Colonic mucosa (tissue), 4 donors: ENCODE measurements at regions not wholly inside any gene's neighbourhood (a gene's known extent, or its start where the extent isn't known, plus 50 kb on each side); places are given as distances from the start of the nearest gene placed in this dataset.
"Not testable (repeated sequence)": the region's sequence is repeated elsewhere in the genome, so short reads cannot be mapped to it uniquely, and the experiment has no call there.

Experiments
- DNase-seq: peaks from one replicate; pipeline ENCODE4 v3.0.0-alpha.2; 2020
- H3K27ac ChIP-seq: fragments of 200-600 bp; one replicate; pipeline ENCODE4 v1.8.0; 2021
- H3K27me3 ChIP-seq: fragments of 200-600 bp; one replicate; pipeline ENCODE4 v1.8.0; 2021
- H3K36me3 ChIP-seq: fragments of 200-600 bp; one replicate; pipeline ENCODE4 v1.8.0; 2021
- H3K4me1 ChIP-seq: fragments of 200-600 bp; one replicate; pipeline ENCODE4 v1.8.0; 2021; ENCODE audit warnings: mild to moderate bottlenecking
- H3K4me3 ChIP-seq: fragments of 200-600 bp; one replicate; pipeline ENCODE4 v1.8.0; 2021
- H3K9ac ChIP-seq, 2 donors: one replicate each; pipeline ENCODE4 v1.7.0; 2013; ENCODE audit warnings: control low read depth in 2 of 2, low read depth in 2 of 2, low read length in 2 of 2
- H3K9me3 ChIP-seq: fragments of 200-600 bp; one replicate; pipeline ENCODE4 v1.8.0; 2021
- intact Hi-C: fragments of 100-400 bp; cut with DNase I; formaldehyde crosslinking; loops from one replicate; pipeline ENCODE4 v1.14.1; 2022
- TF ChIP-seq, protein P1 (sequence below): fragments of 200-600 bp; IDR thresholded peaks from one replicate; pipeline ENCODE4 v1.8.0; 2022; ENCODE audit warnings: antibody characterized with exemption, mild to moderate bottlenecking
- donor health status: healthy.
- donor health status: DM: no; HTN: no; CAD: no.
- donor health status: DM: no; HTN: no; CAD: no.

DNA sequence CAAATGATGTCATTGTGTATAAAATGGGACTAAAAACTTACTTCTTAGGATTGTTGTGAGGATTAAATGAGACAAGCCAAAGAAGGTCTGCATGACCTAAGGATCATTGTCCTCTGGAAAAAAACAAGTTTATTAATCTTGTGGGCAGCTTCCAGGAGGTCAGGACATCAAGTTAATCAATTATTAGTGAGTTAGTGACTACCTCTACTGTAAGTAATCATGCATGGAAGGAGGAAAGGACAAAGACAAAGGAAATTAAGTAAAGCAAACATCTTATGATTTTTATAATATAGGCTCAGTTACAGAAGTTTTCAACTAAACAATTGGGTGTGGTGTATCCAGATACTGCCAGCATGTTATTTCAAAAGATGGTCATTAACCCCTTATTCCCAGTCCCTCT is 129.3 kb upstream of the TUT7 start:
- TF ChIP-seq, protein P1, sequence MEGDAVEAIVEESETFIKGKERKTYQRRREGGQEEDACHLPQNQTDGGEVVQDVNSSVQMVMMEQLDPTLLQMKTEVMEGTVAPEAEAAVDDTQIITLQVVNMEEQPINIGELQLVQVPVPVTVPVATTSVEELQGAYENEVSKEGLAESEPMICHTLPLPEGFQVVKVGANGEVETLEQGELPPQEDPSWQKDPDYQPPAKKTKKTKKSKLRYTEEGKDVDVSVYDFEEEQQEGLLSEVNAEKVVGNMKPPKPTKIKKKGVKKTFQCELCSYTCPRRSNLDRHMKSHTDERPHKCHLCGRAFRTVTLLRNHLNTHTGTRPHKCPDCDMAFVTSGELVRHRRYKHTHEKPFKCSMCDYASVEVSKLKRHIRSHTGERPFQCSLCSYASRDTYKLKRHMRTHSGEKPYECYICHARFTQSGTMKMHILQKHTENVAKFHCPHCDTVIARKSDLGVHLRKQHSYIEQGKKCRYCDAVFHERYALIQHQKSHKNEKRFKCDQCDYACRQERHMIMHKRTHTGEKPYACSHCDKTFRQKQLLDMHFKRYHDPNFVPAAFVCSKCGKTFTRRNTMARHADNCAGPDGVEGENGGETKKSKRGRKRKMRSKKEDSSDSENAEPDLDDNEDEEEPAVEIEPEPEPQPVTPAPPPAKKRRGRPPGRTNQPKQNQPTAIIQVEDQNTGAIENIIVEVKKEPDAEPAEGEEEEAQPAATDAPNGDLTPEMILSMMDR = no peak

DNA sequence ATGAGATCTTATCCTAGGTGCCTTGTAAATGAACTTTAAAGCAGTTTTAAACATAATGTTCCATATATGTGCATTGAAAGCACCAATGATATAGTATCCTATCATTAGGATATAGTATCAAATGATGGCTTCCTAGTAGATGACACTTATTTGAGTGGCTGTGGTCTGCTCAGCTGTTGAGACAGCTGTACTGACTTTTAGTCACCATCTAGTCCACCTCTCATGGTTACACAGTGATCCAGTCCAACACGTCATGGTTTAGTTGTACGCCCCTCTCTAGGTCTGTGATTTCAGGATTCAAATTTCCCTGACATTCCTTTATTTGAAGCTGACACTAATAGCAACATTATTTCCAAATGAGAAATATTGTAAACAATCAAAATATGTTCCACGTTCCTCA is 127.3 kb upstream of the TUT7 start:
- DNase-seq = no peak
- intact Hi-C loops = no loop called here
- TF ChIP-seq, protein P1 = no peak

More for the DNA sequence above, 129.3 kb upstream of the TUT7 start:
- Histone ChIP-seq H3K36me3 (no peaks in the 10 kb centered on the region), H3K27ac (no peak overlapping the region), H3K9ac (no peak overlapping the region), H3K27me3 (no peaks in the 10 kb centered on the region), H3K4me1 (no peaks in the 10 kb centered on the region), H3K4me3 (no peak overlapping the region), H3K9me3 (no peaks in the 10 kb centered on the region)
- intact Hi-C loops = no loop called here
- DNase-seq = no peak

DNA sequence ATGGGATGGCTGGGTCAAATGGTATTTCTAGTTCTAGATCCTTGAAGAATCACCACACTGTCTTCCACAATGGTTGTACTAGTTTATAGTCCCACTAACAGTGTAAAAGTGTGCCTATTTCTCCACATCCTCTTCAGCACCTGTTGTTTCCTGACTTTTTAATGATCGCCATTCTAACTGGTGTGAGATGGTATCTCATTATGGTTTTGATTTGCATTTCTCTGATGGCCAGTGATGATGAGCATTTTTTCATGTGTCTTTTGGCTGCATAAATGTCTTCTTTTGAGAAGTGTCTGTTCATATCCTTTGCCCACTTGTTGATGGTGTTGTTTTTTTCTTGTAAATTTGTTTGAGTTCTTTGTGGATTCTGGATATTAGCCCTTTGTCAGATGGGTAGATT is 121.0 kb upstream of the TUT7 start:
- intact Hi-C loops = not testable (repeated sequence)

More for the DNA sequence above, 127.3 kb upstream of the TUT7 start:
- Histone ChIP-seq H3K9ac (no peak overlapping the region), H3K27ac (no peak overlapping the region), H3K4me1 (no peaks in the 10 kb centered on the region), H3K36me3 (no peaks in the 10 kb centered on the region), H3K27me3 (no peaks in the 10 kb centered on the region), H3K4me3 (no peak overlapping the region), H3K9me3 (no peaks in the 10 kb centered on the region)

DNA sequence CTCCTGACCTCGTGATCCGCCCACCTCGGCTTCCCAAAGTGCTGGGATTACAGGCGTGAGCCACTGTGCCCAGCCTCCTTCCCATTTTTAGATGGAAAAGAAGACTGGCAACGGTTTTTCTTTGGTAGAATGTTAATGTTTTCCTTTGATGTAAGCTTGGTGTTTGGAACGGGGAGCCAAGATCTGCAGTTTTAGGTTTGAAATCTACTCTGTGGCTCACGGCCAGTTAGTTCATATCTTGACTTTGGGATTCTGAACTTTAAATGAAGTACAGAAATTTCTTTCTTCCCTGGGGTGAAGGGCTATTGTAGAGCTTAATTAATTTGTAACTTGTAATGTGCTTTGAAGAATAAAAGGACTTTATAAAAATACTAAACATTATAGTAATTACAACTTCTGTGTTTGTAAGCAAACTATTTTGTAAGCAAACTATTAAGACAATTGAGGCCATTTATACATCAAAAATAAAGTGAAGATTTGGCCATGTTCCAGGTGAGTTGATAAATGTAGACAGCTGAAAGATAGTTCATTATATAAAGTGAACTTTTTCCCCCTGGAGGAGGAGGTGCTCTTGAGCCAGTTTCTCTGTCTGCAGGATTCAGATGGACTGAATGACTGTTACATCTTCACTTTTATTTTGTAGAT is 117.1 kb upstream of the TUT7 start:
- Histone ChIP-seq H3K27ac (no peak overlapping the region), H3K36me3 (no peaks in the 10 kb centered on the region), H3K27me3 (no peaks in the 10 kb centered on the region), H3K4me3 (no peak overlapping the region), H3K9ac (no peak overlapping the region), H3K9me3 (no peaks in the 10 kb centered on the region), H3K4me1 (no peaks in the 10 kb centered on the region)
- intact Hi-C loops = no loop called here
- TF ChIP-seq, protein P1 = no peak
- DNase-seq = no peak

More for the DNA sequence above, 121.0 kb upstream of the TUT7 start:
- not testable (repeated sequence) for H3K9ac ChIP-seq, H3K27me3 ChIP-seq, DNase-seq, H3K27ac ChIP-seq, H3K4me1 ChIP-seq, H3K9me3 ChIP-seq, H3K36me3 ChIP-seq, H3K4me3 ChIP-seq

DNA sequence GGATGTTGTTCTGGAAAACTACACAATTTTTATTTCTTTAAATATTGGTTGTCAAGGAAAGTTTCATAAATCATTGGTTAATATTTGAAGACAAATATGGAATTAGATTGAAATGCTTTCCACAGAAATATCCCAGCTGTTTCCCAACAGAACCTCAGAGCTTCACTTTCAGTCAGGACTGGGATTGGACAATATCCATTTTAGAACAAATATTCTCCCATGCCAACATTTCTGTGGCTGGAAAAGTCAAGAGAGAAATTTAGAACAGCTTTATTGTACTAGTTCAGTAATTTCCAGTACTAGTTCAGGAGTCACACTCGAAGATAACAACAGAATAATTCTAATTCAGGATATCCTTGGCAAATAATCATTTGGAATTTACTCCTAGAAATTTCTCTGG is 116.1 kb upstream of the TUT7 start:
- Histone ChIP-seq H3K9ac (no peak overlapping the region), H3K9me3 (no peaks in the 10 kb centered on the region), H3K27ac (no peak overlapping the region), H3K27me3 (no peaks in the 10 kb centered on the region), H3K36me3 (no peaks in the 10 kb centered on the region), H3K4me1 (no peaks in the 10 kb centered on the region), H3K4me3 (no peak overlapping the region)
- TF ChIP-seq, protein P1 = no peak
- intact Hi-C loops = no loop called here
- no peak for DNase-seq

DNA sequence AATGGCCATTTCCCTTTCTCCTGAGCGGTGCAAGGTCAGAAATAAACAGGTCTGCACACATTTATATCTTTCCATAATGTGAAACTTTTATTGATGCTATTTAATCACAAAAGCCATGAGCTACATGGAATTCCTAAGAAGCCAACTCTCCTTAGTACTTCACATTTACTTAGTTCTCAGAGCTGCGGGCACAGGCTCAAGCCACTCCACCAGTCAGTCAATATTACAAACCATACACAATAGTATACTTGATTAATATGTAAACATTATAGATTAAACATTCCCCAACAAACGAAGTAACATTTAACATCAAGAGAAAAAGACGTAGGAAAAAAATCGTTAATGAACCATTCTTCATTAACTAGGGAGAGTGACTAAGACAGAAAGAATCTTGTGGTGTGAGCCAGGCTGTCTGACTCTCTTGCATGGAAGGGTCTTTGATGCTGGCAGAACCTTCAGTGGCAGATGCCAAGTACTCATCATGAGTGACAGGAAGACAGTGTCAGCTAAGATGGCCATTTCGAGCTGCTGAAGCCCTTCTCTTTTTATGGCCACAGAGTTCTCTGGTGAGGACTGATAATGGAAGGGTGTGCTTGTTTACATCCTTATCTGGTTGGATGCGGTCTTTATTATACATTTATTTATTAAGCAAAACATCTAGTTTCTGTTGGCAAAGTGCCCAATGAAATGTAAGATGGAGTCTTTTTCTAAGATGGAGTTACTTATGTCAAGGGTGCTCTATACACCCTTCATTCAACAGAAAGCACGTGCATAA is 115.5 kb upstream of the TUT7 start:
- Histone ChIP-seq H3K4me3 (no peak overlapping the region), H3K9me3 (no peaks in the 10 kb centered on the region), H3K36me3 (no peaks in the 10 kb centered on the region), H3K27ac (no peak overlapping the region), H3K4me1 (no peaks in the 10 kb centered on the region), H3K9ac (no peak overlapping the region), H3K27me3 (no peaks in the 10 kb centered on the region)
- TF ChIP-seq, protein P1 = no peak
- intact Hi-C loops = no loop called here
- no peak for DNase-seq
